Activated CD4-positive, alpha-beta T cell treated with anti-CD3 and anti-CD28 coated beads for 48 hours (primary cell): ENCODE measurements at regions not wholly inside any gene's neighbourhood (a gene's known extent, or its start where the extent isn't known, plus 50 kb on each side); places are given as distances from the start of the nearest gene placed in this dataset.

Source experiments
- DNase-seq: peaks from one replicate; pipeline ENCODE4 v3.0.0-alpha.2; 2020

GRCh38 chrX:10086676-10087075 lies 70.1 kb upstream of the CLCN4 start:
- DNase-seq = no peak

DNA sequence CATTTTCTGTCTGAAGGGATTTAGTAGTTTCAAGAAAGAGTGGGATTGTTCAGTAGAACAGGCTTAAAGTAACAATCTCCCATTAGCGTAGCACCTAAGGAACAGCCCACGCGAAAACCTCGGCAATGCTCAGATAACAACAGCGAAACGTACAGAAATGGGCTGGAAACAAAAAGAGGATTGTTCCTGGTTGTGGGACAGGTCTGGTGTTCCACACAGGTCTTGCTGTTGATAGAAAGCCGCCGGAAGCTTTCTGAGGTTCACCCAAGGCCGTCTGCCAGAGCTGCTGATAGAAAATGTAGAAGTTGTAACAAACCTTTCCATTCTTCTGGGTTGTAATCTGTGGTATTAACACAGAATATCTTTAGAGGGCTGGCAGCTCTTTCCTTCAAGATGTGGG lies 69.4 kb upstream of the CLCN4 start:
- DNase-seq = no peak

DNA sequence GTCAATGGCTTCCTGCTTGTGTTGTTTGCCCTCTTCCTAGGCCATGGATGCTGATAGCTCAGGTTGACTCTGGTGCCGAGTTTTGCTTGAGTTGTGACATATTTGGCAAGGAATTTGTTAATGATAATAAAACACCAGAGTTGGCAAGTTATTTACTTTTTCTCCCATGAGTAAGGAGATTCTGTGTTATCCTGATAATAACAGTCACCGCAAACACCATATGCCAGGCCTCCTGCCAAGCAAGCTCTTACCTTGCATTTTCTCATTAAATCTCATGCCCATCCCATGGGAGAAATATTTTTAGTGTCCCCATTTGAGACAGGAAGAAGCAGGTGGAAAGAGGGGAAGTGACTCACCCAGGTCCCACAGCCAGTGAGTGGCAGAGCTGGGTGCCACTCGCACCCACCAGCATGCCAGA lies 67.4 kb upstream of the CLCN4 start:
- DNase-seq = no peak

DNA sequence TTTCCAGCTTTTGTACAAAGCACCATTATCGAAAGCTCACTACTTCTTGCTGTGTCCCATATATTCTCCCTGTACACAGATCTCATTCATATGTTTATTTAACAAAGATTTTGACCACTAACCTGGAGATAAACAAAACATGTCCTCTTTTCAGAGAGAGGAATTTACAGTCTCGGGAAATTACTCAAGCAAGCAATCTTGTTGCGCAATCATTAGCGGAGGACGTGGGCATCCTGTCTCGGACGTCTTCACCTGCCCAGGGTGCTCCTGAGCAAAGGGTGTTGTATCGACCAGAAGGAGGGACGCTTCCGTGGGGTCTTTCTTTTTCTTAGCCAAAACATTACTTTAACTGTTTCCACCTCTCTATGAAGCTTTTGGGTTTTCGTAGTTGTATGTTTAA lies 66.5 kb upstream of the CLCN4 start:
- DNase-seq = no peak

DNA sequence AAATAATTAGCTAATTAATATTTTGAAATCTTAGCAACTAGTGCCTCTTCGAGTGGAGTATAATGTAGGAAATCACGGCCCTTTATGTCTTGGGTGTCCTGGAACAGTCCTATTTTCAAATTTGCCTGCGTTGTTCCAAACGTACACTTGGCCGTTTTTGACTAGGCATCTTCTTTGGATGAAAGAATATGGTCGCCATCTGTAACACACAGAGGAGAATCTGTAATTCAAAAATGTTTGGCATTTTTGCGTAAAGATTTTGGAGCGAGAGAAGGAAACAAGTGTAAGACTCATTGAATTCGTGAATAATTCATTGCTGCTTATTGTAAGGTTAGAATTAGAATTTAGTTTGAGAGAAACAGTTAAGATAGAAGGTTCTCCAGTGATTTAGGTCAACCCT lies 61.5 kb upstream of the CLCN4 start:
- DNase-seq = no peak

DNA sequence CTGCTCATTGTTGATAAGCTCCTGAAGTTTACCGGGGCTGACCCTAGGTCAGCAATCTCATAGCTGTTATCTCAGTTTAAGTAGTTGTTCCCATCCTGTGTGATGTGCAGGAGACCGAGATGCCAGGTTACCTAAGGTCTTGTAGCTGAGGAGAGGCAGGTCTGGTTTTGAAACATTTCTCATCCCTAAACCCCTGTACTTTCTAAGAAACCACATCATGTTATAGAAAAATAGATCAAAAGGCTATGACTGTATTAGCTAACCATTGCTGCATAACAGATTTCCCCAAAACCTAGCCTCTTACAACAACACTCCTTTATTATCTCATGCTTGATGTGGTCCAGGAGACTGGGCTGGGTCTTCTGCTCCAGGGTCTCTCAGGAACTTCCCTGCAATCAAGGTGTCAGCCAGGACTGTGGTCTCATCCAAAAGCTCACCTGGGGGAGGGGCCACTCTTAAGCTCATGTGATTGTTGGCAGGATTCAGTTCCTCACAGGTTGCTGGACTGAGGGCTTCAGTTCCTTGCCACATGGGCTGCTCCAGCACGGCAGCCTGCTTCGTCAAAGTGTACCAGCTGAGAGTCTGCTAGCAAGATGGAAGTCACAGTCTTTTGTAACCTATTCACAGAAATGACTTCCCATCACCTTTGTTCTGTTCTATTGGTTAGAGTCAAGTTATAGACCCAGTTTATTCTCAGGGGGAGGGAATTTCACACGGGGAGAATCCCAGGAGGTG lies 60.9 kb upstream of the CLCN4 start:
- DNase-seq = no peak

- peak; percentile 66 for DNase-seq
These were observed 58.5 kb upstream of the CLCN4 start for GRCh38 chrX:10098270-10098713.

GRCh38 chrX:10099411-10099810 lies 57.4 kb upstream of the CLCN4 start:
- DNase-seq = no peak

GRCh38 chrX:10101269-10101668 lies 55.5 kb upstream of the CLCN4 start:
- DNase-seq = no peak

- DNase-seq = no peak
These were observed 54.6 kb upstream of the CLCN4 start for GRCh38 chrX:10102046-10102704.

GRCh38 chrX:10103023-10103422 lies 53.8 kb upstream of the CLCN4 start:
- no peak for DNase-seq

DNA sequence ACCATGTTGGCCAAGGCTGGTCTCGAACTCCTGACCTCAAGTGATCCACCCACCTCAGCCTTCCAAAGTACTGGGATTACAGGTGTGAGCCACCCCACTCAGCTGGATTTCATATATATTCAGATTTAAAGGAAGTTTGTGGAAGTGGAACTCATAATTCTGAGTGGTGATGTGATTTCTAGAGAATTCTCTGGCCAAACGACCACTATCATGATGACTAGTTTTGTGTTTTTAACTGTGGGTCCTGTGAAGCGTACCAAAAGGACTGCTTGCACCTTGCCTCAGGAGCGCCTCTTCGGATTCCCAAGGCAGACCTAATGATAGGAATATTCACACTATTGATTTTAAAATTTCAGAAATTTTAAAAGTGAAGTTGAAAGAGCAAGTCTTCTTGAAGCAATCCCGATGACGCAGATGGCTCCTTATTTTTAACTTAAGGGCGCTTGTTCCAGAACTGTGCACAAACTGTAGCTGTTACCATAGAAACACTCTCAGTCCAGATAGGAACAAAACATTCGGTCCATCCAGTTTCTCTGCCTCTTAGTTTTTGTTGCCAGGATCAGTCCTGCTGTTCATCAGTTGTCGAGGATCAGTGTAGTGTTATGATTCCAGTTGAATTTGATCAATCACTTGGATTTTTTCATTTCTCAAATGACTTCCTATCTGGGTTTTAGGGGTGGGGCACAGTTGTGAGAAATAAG lies 51.7 kb upstream of the CLCN4 start:
- no peak for DNase-seq

DNA sequence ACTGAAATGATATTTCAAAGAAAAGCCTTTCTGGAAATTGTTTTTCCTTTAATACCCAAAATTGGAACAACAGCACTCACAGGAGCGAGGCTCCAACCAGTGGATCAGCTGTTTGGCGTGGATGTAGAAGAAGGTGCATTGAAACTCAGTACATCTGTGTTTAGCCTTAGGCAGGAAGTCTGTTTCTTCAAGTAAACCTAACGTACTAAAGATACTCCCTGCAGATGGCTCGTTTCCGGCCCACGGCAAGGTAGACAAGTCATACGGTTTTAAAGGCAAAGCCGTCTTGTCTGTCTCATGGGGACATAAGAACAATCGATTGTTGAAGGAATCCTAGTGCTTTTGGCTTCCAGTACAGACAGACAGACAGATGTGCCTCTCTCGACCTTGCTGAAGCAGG lies 50.0 kb upstream of the CLCN4 start:
- peak; percentile 66 for DNase-seq
